IMR-90 (cell line): ENCODE measurements at regions not wholly inside any gene's neighbourhood (a gene's known extent, or its start where the extent isn't known, plus 50 kb on each side); places are given as distances from the start of the nearest gene placed in this dataset.

Experiments
- POLR2A ChIP-seq: IDR thresholded peaks from 2 replicates; pipeline ENCODE4 v1.6.1; 2012; ENCODE audit warnings: mild to moderate bottlenecking, low read depth, low read length
- TF ChIP-seq, protein P1 (sequence below): conservative IDR thresholded peaks from 2 replicates; pipeline ENCODE4 v1.5.1; 2012; ENCODE audit warnings: mild to moderate bottlenecking, low read depth, low read length, improper control_type of control experiment
- TF ChIP-seq, protein P2 (sequence below): fragments of 150-350 bp; IDR thresholded peaks from 2 replicates; pipeline ENCODE4 v1.6.1; 2017; ENCODE audit warnings: mild to moderate bottlenecking, antibody characterized with exemption, low read length, low read depth

DNA sequence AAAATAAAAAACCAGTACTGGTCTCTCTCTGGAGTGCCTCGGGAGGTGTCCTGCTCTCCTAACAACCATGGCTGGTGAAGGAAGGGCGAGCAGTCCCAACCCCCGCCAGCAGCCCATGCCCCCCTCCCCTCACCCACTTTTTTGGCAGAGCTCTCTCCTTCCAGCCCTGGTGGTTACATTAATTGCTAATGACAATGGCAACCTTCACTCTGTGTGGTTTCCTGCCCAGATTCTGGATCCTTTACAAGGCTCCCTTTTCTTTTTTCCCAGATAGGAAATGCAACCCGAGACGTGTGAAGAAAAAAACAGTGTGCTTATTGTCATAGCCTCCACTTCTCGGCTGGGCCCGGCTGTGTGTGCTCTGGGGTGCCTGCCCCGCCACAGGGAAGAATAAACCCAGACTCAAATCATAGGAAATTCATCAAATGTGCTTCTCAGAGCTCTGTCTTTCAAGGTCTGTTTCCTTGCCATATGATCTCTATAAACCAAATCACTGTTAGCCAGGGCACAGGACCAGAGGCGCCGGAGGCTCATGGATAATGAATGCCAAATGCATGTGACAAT, 513.0 kb downstream of the SOX6 start:
- TF ChIP-seq, protein P1, sequence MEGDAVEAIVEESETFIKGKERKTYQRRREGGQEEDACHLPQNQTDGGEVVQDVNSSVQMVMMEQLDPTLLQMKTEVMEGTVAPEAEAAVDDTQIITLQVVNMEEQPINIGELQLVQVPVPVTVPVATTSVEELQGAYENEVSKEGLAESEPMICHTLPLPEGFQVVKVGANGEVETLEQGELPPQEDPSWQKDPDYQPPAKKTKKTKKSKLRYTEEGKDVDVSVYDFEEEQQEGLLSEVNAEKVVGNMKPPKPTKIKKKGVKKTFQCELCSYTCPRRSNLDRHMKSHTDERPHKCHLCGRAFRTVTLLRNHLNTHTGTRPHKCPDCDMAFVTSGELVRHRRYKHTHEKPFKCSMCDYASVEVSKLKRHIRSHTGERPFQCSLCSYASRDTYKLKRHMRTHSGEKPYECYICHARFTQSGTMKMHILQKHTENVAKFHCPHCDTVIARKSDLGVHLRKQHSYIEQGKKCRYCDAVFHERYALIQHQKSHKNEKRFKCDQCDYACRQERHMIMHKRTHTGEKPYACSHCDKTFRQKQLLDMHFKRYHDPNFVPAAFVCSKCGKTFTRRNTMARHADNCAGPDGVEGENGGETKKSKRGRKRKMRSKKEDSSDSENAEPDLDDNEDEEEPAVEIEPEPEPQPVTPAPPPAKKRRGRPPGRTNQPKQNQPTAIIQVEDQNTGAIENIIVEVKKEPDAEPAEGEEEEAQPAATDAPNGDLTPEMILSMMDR, result no peak
- no peak for TF ChIP-seq POLR2A
- TF ChIP-seq, protein P2, sequence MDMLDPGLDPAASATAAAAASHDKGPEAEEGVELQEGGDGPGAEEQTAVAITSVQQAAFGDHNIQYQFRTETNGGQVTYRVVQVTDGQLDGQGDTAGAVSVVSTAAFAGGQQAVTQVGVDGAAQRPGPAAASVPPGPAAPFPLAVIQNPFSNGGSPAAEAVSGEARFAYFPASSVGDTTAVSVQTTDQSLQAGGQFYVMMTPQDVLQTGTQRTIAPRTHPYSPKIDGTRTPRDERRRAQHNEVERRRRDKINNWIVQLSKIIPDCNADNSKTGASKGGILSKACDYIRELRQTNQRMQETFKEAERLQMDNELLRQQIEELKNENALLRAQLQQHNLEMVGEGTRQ, result no peak
